ENCODE measurements at regions not wholly inside any gene's neighbourhood (a gene's known extent, or its start where the extent isn't known, plus 50 kb on each side); places are given as distances from the start of the nearest gene placed in this dataset.

- Histone ChIP-seq H3K4me3 (no peak overlapping the region), H3K9me3 (no peaks in the 10 kb centered on the region), H3K27ac (no peak overlapping the region), H3K27me3 (replicated peaks; ENCODE audit: insufficient read depth) (no peaks in the 10 kb centered on the region), H3K36me3 (no peaks in the 10 kb centered on the region), H3K4me1 (replicated peaks) (no peaks in the 10 kb centered on the region)
- intact Hi-C loops (cut with DNase I): no loop called here
- DNase-seq (ENCODE audit: low spot score): no peak
- TF ChIP-seq CTCF (IDR thresholded peaks at IDR 0.05): no peak
- no peak for TF ChIP-seq POLR2A (IDR thresholded peaks at IDR 0.05)
- TF ChIP-seq POLR2AphosphoS5 (IDR thresholded peaks at IDR 0.05): no peak
- WGBS: 81% methylated on average over 2 of the region's 2 CpGs
These were observed 94.4 kb downstream of the INHBA start for GRCh38 chr7:41608447-41608846.

GRCh38 chr7:41603985-41604384 lies 98.9 kb downstream of the INHBA start:
- TF ChIP-seq POLR2A (IDR thresholded peaks at IDR 0.05): no peak
- TF ChIP-seq POLR2AphosphoS5 (IDR thresholded peaks at IDR 0.05): no peak
- TF ChIP-seq CTCF (IDR thresholded peaks at IDR 0.05): no peak

DNA sequence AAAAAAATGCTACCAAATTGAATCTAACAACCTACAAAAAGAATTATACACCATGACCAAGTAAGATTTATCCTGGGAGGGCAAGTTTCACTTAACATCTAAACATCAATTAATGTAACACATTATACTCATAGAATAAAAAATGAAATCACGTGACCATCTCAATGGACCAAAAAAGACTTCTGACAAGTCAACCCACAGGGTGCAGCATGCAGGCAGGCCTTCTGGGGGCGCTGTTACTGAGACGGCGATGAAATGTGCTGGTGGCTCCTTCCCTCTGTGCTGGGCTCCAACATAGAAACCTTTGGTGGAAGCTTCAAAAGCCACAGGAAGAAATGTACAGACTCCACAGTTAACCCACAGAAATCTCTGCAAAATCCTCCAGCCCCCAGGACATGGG lies 103.1 kb downstream of the INHBA start:
- no peak for DNase-seq (ENCODE audit: low spot score)
- no peaks in the 10 kb centered on the region for H3K27me3 ChIP-seq (replicated peaks; ENCODE audit: insufficient read depth)
- intact Hi-C loops (cut with DNase I): no loop called here
- TF ChIP-seq POLR2A (IDR thresholded peaks at IDR 0.05): no peak
- TF ChIP-seq POLR2AphosphoS5 (IDR thresholded peaks at IDR 0.05): no peak
- no peak for TF ChIP-seq CTCF (IDR thresholded peaks at IDR 0.05)
- H3K9me3 ChIP-seq: no peaks in the 10 kb centered on the region
- 73% methylated on average over 4 of the region's 4 CpGs for WGBS
- H3K36me3 ChIP-seq: no peaks in the 10 kb centered on the region
- no peak overlapping the region for H3K4me3 ChIP-seq
- no peak overlapping the region for H3K27ac ChIP-seq
- H3K4me1 ChIP-seq (replicated peaks): no peaks in the 10 kb centered on the region

More at GRCh38 chr7:41603985-41604384, 98.9 kb downstream of the INHBA start:
- H3K4me3 ChIP-seq: no peak overlapping the region
- H3K4me1 ChIP-seq (replicated peaks): no peaks in the 10 kb centered on the region
- H3K27ac ChIP-seq: no peak overlapping the region
- 100% methylated on average over 1 of the region's 1 CpG for WGBS
- no peaks in the 10 kb centered on the region for H3K36me3 ChIP-seq
- H3K9me3 ChIP-seq: no peaks in the 10 kb centered on the region
- DNase-seq (ENCODE audit: low spot score): no peak
- intact Hi-C loops (cut with DNase I): no loop called here
- H3K27me3 ChIP-seq (replicated peaks; ENCODE audit: insufficient read depth): no peaks in the 10 kb centered on the region

DNA sequence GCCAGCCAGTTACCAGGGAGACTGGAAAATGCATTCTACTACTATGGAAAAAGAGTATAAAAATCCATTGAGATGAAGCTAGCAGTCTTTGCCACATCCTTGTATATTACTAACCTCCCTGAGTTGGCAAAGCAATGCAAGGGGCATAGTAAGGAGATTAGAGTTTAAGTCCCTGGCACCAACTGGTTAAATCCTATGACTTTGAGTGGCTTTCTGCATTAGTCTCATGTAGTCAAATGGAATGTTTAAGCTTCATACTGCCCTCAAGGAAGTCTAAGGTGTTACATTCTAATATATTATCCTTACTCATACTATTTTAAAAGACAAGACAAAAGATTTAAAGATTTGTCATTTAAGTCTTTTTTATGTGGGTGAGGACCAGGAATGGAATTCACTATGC lies 110.1 kb downstream of the INHBA start:
- no peaks in the 10 kb centered on the region for H3K27me3 ChIP-seq (replicated peaks; ENCODE audit: insufficient read depth)
- no peak overlapping the region for H3K27ac ChIP-seq
- intact Hi-C loops (cut with DNase I): no loop called here
- DNase-seq (ENCODE audit: low spot score): no peak
- H3K9me3 ChIP-seq: no peaks in the 10 kb centered on the region
- H3K4me1 ChIP-seq (replicated peaks): no peaks in the 10 kb centered on the region
- no peak overlapping the region for H3K4me3 ChIP-seq
- no peaks in the 10 kb centered on the region for H3K36me3 ChIP-seq
- TF ChIP-seq POLR2AphosphoS5 (IDR thresholded peaks at IDR 0.05): no peak
- no peak for TF ChIP-seq CTCF (IDR thresholded peaks at IDR 0.05)
- TF ChIP-seq POLR2A (IDR thresholded peaks at IDR 0.05): no peak

DNA sequence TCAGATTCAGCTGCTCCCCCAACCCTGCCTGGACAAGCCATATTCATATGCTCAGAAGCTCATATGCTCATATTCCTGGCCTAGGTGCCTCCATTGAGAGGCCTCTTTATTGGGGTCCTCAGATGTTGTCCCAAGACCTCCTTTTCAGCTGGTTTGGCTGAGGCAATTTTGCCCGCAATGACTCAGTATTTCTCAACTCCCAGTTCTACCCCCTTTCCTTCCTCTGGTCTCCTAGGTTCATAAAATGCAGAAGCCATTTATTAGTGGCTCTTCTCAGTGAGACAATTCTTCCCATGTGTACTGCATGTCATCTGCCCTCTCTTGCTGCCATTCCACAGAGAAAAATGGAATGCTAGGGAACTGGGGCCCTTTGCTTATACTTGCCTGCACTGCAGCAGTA lies 110.7 kb downstream of the INHBA start:
- no peak overlapping the region for H3K4me3 ChIP-seq
- no peak for DNase-seq (ENCODE audit: low spot score)
- 96% methylated on average over 1 of the region's 1 CpG for WGBS
- no peak for TF ChIP-seq POLR2AphosphoS5 (IDR thresholded peaks at IDR 0.05)
- TF ChIP-seq POLR2A (IDR thresholded peaks at IDR 0.05): no peak
- no peak for TF ChIP-seq CTCF (IDR thresholded peaks at IDR 0.05)
- H3K27ac ChIP-seq: no peak overlapping the region
- H3K36me3 ChIP-seq: no peaks in the 10 kb centered on the region
- intact Hi-C loops (cut with DNase I): no loop called here
- no peaks in the 10 kb centered on the region for H3K4me1 ChIP-seq (replicated peaks)
- no peaks in the 10 kb centered on the region for H3K27me3 ChIP-seq (replicated peaks; ENCODE audit: insufficient read depth)
- no peaks in the 10 kb centered on the region for H3K9me3 ChIP-seq
